ENCODE measurements at regions not wholly inside any gene's neighbourhood (a gene's known extent, or its start where the extent isn't known, plus 50 kb on each side); places are given as distances from the start of the nearest gene placed in this dataset.

DNA sequence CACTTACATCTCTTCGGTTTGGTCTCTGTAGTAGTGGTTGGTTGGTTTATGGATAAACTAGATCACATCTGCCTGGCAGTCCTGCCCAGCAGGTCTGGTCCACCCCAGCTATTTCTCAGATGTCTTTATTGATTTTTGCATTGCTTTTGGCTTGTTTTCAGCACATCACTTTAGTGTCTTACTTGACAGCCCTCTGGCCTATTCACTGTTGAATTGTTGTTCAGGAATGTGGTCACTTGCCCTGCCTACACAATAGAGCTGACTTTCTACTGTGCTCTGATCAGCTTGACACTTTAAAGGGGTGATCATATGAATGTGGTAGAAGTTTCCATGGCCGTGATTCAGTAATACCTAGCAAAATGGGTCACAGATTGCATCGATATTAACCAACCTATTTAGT lies 719.2 kb upstream of the LRRN3 start:
- H3K9me3 ChIP-seq (ENCODE audit: control insufficient read depth, insufficient read depth, low read depth, low read length): no peaks in the 10 kb centered on the region
- no peaks in the 10 kb centered on the region for H4K20me1 ChIP-seq (ENCODE audit: control insufficient read depth, extremely low read depth, insufficient read depth, low read length)
- H3K79me2 ChIP-seq (ENCODE audit: control insufficient read depth, insufficient read depth, low read length): no peaks in the 10 kb centered on the region
- no peak for TF ChIP-seq EZH2 (IDR thresholded peaks at IDR 0.05; ENCODE audit: low read length, missing control alignments)
- no peak overlapping the region for H3K4me3 ChIP-seq (replicated peaks in 1 of 4; ENCODE audit: control extremely low read depth in 1 of 4, insufficient read depth in 1 of 4, low read depth in 3 of 4, low read length in 4 of 4)
- H2AFZ ChIP-seq (ENCODE audit: low read length): no peak overlapping the region
- H3K9ac ChIP-seq (ENCODE audit: insufficient read depth, low read length): no peak overlapping the region
- no peaks in the 10 kb centered on the region for H3K27me3 ChIP-seq (ENCODE audit: control insufficient read depth, insufficient read depth, low read length)
- DNase-seq (ENCODE audit: low read depth in 2 of 2): no peak
- no peak overlapping the region for H3K27ac ChIP-seq (ENCODE audit: insufficient read depth, low read length)
- no peak overlapping the region for H3K4me2 ChIP-seq (ENCODE audit: extremely low read depth, insufficient read depth, low read length)
- H3K36me3 ChIP-seq (ENCODE audit: control insufficient read depth, insufficient read depth, low read length): no peaks in the 10 kb centered on the region
- H3K4me1 ChIP-seq (ENCODE audit: control insufficient read depth, extremely low read depth, insufficient read depth, low read length): no peaks in the 10 kb centered on the region

GRCh38 chr7:110372685-110373084 lies 718.2 kb upstream of the LRRN3 start:
- H3K36me3 ChIP-seq (ENCODE audit: control insufficient read depth, insufficient read depth, low read length): no peaks in the 10 kb centered on the region
- H3K27ac ChIP-seq (ENCODE audit: insufficient read depth, low read length): no peak overlapping the region
- no peak overlapping the region for H3K4me3 ChIP-seq (replicated peaks in 1 of 4; ENCODE audit: control extremely low read depth in 1 of 4, insufficient read depth in 1 of 4, low read depth in 3 of 4, low read length in 4 of 4)
- no peak for DNase-seq (ENCODE audit: low read depth in 2 of 2)
- no peak overlapping the region for H3K4me2 ChIP-seq (ENCODE audit: extremely low read depth, insufficient read depth, low read length)
- TF ChIP-seq CTCF (conservative IDR thresholded peaks at IDR 0.05 in 1 of 2, IDR thresholded peaks at IDR 0.05 in 1 of 2; ENCODE audit: low read depth in 1 of 2, low read length in 2 of 2) (no peak), EZH2 (IDR thresholded peaks at IDR 0.05; ENCODE audit: low read length, missing control alignments) (no peak)
- no peaks in the 10 kb centered on the region for H3K9me3 ChIP-seq (ENCODE audit: control insufficient read depth, insufficient read depth, low read depth, low read length)
- H3K9ac ChIP-seq (ENCODE audit: insufficient read depth, low read length): no peak overlapping the region
- no peaks in the 10 kb centered on the region for H3K27me3 ChIP-seq (ENCODE audit: control insufficient read depth, insufficient read depth, low read length)
- H3K79me2 ChIP-seq (ENCODE audit: control insufficient read depth, insufficient read depth, low read length): no peaks in the 10 kb centered on the region
- no peak overlapping the region for H2AFZ ChIP-seq (ENCODE audit: low read length)
- H4K20me1 ChIP-seq (ENCODE audit: control insufficient read depth, extremely low read depth, insufficient read depth, low read length): no peaks in the 10 kb centered on the region
- H3K4me1 ChIP-seq (ENCODE audit: control insufficient read depth, extremely low read depth, insufficient read depth, low read length): no peaks in the 10 kb centered on the region

- H3K4me2 ChIP-seq (ENCODE audit: extremely low read depth, insufficient read depth, low read length): no peak overlapping the region
- no peak for TF ChIP-seq EZH2 (IDR thresholded peaks at IDR 0.05; ENCODE audit: low read length, missing control alignments)
- no peak for TF ChIP-seq CTCF (conservative IDR thresholded peaks at IDR 0.05 in 1 of 2, IDR thresholded peaks at IDR 0.05 in 1 of 2; ENCODE audit: low read depth in 1 of 2, low read length in 2 of 2)
Measured at GRCh38 chr7:110373416-110373815, 717.5 kb upstream of the LRRN3 start.

More at GRCh38 chr7:110373416-110373815, 717.5 kb upstream of the LRRN3 start:
- Histone ChIP-seq H3K36me3 (ENCODE audit: control insufficient read depth, insufficient read depth, low read length) (no peaks in the 10 kb centered on the region), H2AFZ (ENCODE audit: low read length) (no peak overlapping the region), H3K4me3 (replicated peaks in 1 of 4; ENCODE audit: control extremely low read depth in 1 of 4, insufficient read depth in 1 of 4, low read depth in 3 of 4, low read length in 4 of 4) (no peak overlapping the region), H3K9me3 (ENCODE audit: control insufficient read depth, insufficient read depth, low read depth, low read length) (no peaks in the 10 kb centered on the region), H3K27me3 (ENCODE audit: control insufficient read depth, insufficient read depth, low read length) (no peaks in the 10 kb centered on the region), H3K9ac (ENCODE audit: insufficient read depth, low read length) (no peak overlapping the region), H3K4me1 (ENCODE audit: control insufficient read depth, extremely low read depth, insufficient read depth, low read length) (no peaks in the 10 kb centered on the region), H3K27ac (ENCODE audit: insufficient read depth, low read length) (no peak overlapping the region), H3K79me2 (ENCODE audit: control insufficient read depth, insufficient read depth, low read length) (no peaks in the 10 kb centered on the region), H4K20me1 (ENCODE audit: control insufficient read depth, extremely low read depth, insufficient read depth, low read length) (no peaks in the 10 kb centered on the region)
- peak in 1 of 2 donors; percentile 30 for DNase-seq (ENCODE audit: low read depth in 2 of 2)

Measured in fibroblast of lung (primary cell).